Right lobe of liver (tissue), 6 donors: ENCODE measurements at regions not wholly inside any gene's neighbourhood (a gene's known extent, or its start where the extent isn't known, plus 50 kb on each side); places are given as distances from the start of the nearest gene placed in this dataset.

Experiments
- ATAC-seq, 4 donors: fragments of 200-7000 bp; cut with Tn5 transposase; one replicate each; pipeline ENCODE4 v1.9.1; 2020; ENCODE audit warnings: mild to moderate bottlenecking in 4 of 4, moderate library complexity in 4 of 4
- DNase-seq, 3 donors: peaks; one replicate each; pipeline ENCODE4 v3.0.0-alpha.2; 2020
- H3K27ac ChIP-seq, 3 donors: fragments of 200-600 bp; one replicate each; pipeline ENCODE4 v1.8.0; 2022
- H3K27me3 ChIP-seq, 2 donors: fragments of 200-600 bp; one replicate each; pipeline ENCODE4 v1.8.0; 2022
- H3K36me3 ChIP-seq, 4 donors: fragments of 200-600 bp; sonication (generic) in 1 of 4; one replicate each; pipeline versions ENCODE4 v1.5.1 to v1.8.0; 2017 to 2022; ENCODE audit warnings: control low read depth in 1 of 4
- H3K4me1 ChIP-seq, 4 donors: fragments of 200-600 bp; sonication (generic) in 1 of 4; one replicate each; pipeline versions ENCODE4 v1.5.1 to v1.8.0; 2017 to 2022; ENCODE audit warnings: control low read depth in 1 of 4
- H3K4me3 ChIP-seq, 3 donors: fragments of 200-600 bp; one replicate each; pipeline ENCODE4 v1.8.0; 2022
- H3K9me3 ChIP-seq, 4 donors: fragments of 200-600 bp; sonication (generic) in 1 of 4; one replicate each; pipeline versions ENCODE4 v1.5.1 to v1.8.0; 2017 to 2022; ENCODE audit warnings: control low read depth in 1 of 4
- POLR2A ChIP-seq: fragments of 450-650 bp; IDR thresholded peaks from one replicate; pipeline ENCODE4 v1.6.1; 2017; ENCODE audit warnings: antibody characterized with exemption, mild to moderate bottlenecking
- WGBS: methylation state at CpG from one replicate; pipeline ENCODE4 v1.1.6; 2018; ENCODE audit warnings: low coverage, low lambda C conversion rate; ENCODE audit not compliant: insufficient coverage; ENCODE audit errors: missing lambda C conversion rate; 5-methylcytosine and 5-hydroxymethylcytosine counted together
- intact Hi-C, 2 donors: fragments of 100-400 bp; cut with DNase I; formaldehyde crosslinking; loops; one replicate each; pipeline versions ENCODE4 v1.11.2 to v1.14.1; 2022
- TF ChIP-seq, protein P1 (sequence below), 4 donors: fragments of 200-600 bp in 3 of 4; fragments of 450-650 bp in 1 of 4; IDR thresholded peaks; one replicate each; pipeline versions ENCODE4 v1.5.1 to v1.8.0; 2016 to 2022; ENCODE audit warnings: antibody characterized with exemption in 4 of 4, mild to moderate bottlenecking in 2 of 4
- donor health status: DM: no; HTN: yes; CAD: no.
- donor health status: DM: no; HTN: no; CAD: no.
- donor health status: DM: no; HTN: no; CAD: no.
- donor health status: DM: no; HTN: yes; CAD: no.
- donor health status: DM: no; HTN: yes; CAD: no.

DNA sequence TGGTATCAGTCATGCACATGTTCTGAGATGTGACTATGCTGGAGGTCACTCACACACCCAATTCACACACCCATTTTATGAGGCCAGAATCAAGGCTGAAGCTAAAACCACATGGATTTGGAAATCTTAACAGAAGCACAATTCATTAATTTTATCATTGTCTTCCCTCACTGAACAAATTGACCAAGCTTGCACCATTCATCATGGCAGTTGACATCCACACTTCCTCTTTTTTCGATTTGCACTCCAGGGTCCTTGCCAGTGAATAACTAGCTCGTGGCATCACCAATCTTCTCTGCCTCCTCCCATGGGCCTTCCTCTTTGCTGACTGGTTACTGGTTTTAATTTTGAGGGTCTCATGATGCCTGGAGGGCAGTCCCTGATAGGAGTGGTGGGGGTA lies 123.0 kb upstream of the ASIC2 start:
- no peak for ATAC-seq
- Histone ChIP-seq H3K4me1 (no peaks in the 10 kb centered on the region), H3K27ac (no peak overlapping the region), H3K9me3 (no peaks in the 10 kb centered on the region), H3K36me3 (no peaks in the 10 kb centered on the region), H3K27me3 (no peaks in the 10 kb centered on the region), H3K4me3 (no peak overlapping the region)
- 8% methylated on average over 2 of the region's 2 CpGs for WGBS
- no peak for DNase-seq
- intact Hi-C loops = no loop called here
- TF ChIP-seq, protein P1, sequence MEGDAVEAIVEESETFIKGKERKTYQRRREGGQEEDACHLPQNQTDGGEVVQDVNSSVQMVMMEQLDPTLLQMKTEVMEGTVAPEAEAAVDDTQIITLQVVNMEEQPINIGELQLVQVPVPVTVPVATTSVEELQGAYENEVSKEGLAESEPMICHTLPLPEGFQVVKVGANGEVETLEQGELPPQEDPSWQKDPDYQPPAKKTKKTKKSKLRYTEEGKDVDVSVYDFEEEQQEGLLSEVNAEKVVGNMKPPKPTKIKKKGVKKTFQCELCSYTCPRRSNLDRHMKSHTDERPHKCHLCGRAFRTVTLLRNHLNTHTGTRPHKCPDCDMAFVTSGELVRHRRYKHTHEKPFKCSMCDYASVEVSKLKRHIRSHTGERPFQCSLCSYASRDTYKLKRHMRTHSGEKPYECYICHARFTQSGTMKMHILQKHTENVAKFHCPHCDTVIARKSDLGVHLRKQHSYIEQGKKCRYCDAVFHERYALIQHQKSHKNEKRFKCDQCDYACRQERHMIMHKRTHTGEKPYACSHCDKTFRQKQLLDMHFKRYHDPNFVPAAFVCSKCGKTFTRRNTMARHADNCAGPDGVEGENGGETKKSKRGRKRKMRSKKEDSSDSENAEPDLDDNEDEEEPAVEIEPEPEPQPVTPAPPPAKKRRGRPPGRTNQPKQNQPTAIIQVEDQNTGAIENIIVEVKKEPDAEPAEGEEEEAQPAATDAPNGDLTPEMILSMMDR (IDR thresholded peaks at IDR 0.05) = no peak
- TF ChIP-seq POLR2A = no peak

DNA sequence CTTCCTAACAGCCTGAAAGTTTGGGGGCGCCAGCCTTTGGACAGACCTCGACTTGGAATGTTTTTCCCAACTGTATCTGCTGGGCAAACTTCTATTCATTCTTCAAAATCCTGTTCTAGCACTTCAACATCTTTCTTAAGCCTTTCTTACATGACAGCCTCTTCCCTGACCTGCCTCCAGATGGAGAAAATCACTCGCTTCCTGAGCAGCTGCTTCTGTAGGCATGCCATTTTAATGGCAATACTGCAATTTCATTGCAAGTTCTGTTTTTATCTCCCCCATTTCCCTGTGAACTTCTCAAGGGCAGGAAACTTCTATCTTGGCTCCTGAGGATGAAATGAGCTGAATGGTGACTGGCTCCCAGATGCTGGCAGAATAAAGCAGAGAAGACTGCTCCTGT lies 128.8 kb upstream of the ASIC2 start:
- no peak for TF ChIP-seq POLR2A
- TF ChIP-seq, protein P1 (IDR thresholded peaks at IDR 0.05) = no peak
- Histone ChIP-seq H3K36me3 (no peaks in the 10 kb centered on the region), H3K4me1 (no peaks in the 10 kb centered on the region), H3K9me3 (no peaks in the 10 kb centered on the region), H3K27me3 (no peaks in the 10 kb centered on the region), H3K27ac (no peak overlapping the region), H3K4me3 (no peak overlapping the region)
- ATAC-seq (no peak), DNase-seq (no peak)
- intact Hi-C loops = no loop called here
- 45% methylated on average over 3 of the region's 3 CpGs for WGBS

DNA sequence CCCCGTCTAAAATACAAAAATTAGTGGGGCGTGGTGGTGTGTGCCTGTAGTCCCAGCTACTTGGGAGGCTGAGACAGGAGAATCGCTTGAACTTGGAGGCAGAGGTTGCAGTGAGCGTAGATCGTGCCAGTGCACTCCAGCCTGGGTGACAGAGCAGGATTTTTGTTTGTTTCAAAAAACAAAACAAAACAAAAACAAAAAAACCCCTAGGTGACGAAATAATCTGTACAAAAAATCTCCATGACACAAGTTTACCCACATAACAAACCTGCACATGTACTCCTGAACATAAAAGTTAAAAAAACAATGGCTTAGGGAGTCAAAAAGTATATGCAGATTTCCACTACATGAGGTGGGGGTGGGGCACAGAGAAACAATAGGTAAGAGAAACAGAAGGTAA lies 140.5 kb upstream of the ASIC2 start:
- no peaks in the 10 kb centered on the region for H3K27me3 ChIP-seq
- no peak for ATAC-seq
- no peaks in the 10 kb centered on the region for H3K9me3 ChIP-seq
- TF ChIP-seq, protein P1 (IDR thresholded peaks at IDR 0.05) = no peak
- no peak for TF ChIP-seq POLR2A
- no peaks in the 10 kb centered on the region for H3K36me3 ChIP-seq
- intact Hi-C loops = no loop called here
- H3K4me3 ChIP-seq = no peak overlapping the region
- no peaks in the 10 kb centered on the region for H3K4me1 ChIP-seq
- no peak for DNase-seq
- 54% methylated on average over 6 of the region's 6 CpGs for WGBS
- no peak overlapping the region for H3K27ac ChIP-seq

DNA sequence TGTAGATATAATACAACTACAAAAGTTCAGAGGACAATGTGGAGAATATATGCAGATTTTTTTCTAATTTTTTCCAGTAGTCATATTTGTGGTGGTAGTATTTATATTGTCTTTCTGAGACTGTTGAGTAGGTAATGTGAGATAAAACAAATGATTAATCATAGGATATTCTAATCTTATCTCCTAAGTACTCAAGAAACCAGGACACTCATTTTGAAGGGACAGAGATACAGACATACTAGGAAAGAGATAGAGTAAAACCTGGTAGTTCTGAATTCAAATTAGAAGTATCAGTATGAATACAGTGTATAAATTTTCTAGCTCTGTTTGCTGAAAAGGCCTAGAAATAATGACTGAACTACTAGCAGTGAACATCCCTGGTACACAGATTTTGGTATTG lies 141.7 kb upstream of the ASIC2 start:
- no peak for ATAC-seq
- Histone ChIP-seq H3K4me3 (no peak overlapping the region), H3K27me3 (no peaks in the 10 kb centered on the region), H3K4me1 (no peaks in the 10 kb centered on the region), H3K27ac (no peak overlapping the region), H3K36me3 (no peaks in the 10 kb centered on the region), H3K9me3 (no peaks in the 10 kb centered on the region)
- TF ChIP-seq, protein P1 (IDR thresholded peaks at IDR 0.05) = no peak
- no peak for TF ChIP-seq POLR2A
- intact Hi-C loops = no loop called here
- DNase-seq = no peak

DNA sequence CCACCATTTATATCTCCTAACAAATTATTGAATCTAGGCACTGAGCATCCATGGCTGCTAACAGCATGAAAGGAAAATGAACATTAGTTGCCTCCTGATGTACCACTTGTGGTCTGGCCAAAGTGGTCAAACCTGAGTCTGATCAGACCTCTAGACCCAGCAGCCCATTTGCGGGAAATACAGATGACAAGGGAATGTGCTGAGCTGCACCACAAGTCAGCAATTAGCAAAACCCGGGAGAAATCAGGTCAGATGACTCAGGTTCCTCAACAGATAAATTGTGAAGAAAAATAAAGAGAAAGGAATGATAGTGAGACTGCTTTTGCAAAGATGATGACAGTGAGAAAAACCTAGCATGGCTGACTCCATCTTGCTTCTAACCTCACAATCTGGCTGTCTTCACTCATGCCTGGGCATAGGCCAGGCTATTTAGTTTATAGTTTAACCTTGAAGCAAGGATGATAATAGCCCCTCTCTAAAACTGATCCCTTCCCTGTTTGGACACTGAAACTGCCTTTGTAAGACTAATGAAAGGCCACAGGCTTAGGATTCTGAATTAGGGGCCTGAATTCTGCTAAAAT lies 142.7 kb upstream of the ASIC2 start:
- 40% methylated on average over 2 of the region's 2 CpGs for WGBS
- Histone ChIP-seq H3K9me3 (no peaks in the 10 kb centered on the region), H3K36me3 (no peaks in the 10 kb centered on the region), H3K27me3 (no peaks in the 10 kb centered on the region), H3K4me3 (no peak overlapping the region), H3K27ac (no peak overlapping the region), H3K4me1 (no peaks in the 10 kb centered on the region)
- no peak for DNase-seq
- TF ChIP-seq, protein P1 (IDR thresholded peaks at IDR 0.05) = no peak
- TF ChIP-seq POLR2A = no peak
- ATAC-seq = no peak
- intact Hi-C loops = no loop called here
